C4-2B (cell line): ENCODE measurements at regions not wholly inside any gene's neighbourhood (a gene's known extent, or its start where the extent isn't known, plus 50 kb on each side); places are given as distances from the start of the nearest gene placed in this dataset.

Experiments used
- H3K27ac ChIP-seq: fragments of 450-650 bp; 2 replicates; pipeline ENCODE4 v1.5.1; 2017
- ZFX ChIP-seq: fragments of 450-650 bp; IDR thresholded peaks from 2 replicates; pipeline ENCODE4 v1.6.1; 2017
- TF ChIP-seq, protein P1 (sequence below): fragments of 450-650 bp; conservative IDR thresholded peaks from 2 replicates; pipeline ENCODE4 v1.5.1; 2017; ENCODE audit warnings: mild to moderate bottlenecking

DNA sequence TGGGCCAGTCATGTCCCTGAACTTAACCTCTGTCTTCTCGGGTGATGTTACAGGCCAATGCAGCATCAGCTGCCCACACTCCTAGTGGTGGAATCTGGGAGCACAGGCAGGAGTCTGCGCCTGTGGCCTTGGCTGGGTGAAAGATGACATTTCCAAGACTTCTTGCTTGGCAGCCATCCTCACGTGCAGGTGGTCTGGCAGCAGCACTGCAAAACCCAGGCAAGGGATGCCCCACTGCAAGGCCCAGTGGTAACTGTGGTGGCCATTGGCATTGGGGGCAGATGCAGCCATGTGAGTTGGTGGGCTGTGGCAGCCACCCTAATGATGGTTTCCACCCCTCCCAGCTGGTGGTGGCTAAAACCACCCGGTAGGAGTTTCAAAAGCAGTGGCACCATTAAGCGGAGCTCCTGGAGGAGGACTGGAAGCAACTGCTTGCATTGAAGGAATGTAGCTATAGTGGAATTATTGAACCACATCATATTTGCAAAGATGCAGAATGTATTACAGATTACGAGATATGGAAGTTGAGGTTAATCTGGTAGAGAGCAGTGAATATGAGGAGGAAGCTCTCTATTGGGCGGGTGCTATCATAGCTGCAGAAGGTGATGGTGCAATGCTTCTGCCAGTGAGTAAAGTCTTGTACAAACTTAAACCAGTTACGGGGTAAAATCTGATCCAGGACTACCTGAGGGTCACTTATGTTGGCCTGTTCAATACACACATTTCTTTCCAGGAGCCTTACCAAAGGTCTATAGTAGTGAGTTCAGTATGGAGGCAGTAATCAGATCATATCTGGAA is 120.7 kb upstream of the TOP3B start:
- TF ChIP-seq, protein P1, sequence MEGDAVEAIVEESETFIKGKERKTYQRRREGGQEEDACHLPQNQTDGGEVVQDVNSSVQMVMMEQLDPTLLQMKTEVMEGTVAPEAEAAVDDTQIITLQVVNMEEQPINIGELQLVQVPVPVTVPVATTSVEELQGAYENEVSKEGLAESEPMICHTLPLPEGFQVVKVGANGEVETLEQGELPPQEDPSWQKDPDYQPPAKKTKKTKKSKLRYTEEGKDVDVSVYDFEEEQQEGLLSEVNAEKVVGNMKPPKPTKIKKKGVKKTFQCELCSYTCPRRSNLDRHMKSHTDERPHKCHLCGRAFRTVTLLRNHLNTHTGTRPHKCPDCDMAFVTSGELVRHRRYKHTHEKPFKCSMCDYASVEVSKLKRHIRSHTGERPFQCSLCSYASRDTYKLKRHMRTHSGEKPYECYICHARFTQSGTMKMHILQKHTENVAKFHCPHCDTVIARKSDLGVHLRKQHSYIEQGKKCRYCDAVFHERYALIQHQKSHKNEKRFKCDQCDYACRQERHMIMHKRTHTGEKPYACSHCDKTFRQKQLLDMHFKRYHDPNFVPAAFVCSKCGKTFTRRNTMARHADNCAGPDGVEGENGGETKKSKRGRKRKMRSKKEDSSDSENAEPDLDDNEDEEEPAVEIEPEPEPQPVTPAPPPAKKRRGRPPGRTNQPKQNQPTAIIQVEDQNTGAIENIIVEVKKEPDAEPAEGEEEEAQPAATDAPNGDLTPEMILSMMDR, result peak; percentile 55
- no peak for TF ChIP-seq ZFX
- H3K27ac ChIP-seq, result no peak overlapping the region

DNA sequence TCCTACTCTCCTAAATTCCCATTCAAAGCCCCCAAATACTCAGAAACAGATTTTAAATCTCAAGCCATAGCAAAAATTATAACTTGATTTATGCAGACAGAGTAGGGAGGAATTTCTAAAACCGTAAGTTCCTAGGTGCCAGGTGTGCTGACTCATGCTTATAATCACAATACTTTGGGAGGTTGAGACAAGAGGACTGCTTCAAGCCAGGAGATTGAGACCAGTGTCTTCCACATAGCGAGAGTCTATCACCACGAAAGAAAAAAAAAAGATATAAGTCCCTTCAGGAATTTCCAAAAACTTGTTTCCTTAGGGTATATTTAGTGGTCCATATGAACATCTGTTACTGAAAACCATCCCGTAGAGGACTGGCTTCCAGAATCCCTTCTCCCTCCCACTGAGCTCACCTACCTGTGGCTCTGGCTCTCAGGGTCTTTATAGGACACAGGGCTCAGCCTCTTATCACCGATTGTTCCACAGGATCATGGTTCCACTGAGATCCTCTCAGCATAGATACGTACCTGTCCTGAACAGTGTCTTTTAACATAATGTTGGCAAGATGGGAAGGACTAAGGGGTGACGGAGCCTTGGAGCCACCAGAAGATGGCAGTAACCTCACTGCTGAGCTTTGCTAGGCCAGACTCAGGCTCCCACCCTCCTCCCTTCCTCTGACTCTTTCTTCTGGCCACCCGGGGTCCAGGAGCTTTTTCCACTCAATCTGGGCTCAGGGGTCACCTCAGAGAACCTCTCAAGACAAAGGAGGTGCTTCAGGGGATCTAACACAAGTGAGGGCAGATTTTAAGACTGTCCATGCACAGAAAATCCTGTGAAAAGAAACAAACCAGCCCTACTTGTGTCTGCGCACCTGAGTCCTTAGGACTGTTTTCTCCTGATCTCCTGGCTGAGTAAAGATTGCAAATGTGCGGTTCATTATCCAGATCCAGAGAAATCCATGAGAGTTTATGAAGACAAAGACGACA is 117.5 kb upstream of the TOP3B start:
- TF ChIP-seq ZFX, result no peak
- TF ChIP-seq, protein P1, result peak; percentile 57
- no peak overlapping the region for H3K27ac ChIP-seq

- TF ChIP-seq, protein P1, result no peak
- no peak for TF ChIP-seq ZFX
- H3K27ac ChIP-seq, result no peak overlapping the region
Measured at GRCh38 chr22:22099194-22099486, 116.6 kb upstream of the TOP3B start.

- TF ChIP-seq, protein P1, result no peak
- TF ChIP-seq ZFX, result no peak
- no peak overlapping the region for H3K27ac ChIP-seq
Measured at GRCh38 chr22:22098457-22099193, 116.0 kb upstream of the TOP3B start.

DNA sequence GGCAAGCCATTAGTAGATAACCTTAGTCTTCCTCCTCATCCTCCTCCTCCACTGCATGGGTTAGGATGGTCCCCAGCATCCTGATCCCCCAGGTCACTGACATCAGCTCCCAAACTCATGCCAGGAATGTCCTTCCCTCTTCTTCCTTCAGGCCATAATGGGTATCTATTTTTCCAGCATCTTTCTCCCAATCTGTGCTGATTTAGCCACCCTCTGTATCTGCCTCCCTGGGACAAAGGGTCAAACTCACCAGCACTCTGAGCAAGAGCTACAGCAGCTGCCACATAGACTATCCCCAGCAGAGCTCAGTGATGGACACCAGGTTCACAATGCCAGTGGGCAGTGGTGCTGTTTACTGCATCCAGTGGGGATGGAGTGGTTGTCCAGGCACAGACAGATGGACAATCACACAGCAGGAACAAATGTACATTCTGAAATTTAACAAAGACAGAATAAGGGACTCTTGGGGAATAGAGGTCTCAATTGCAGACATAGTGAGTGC is 115.2 kb upstream of the TOP3B start:
- TF ChIP-seq ZFX, result no peak
- TF ChIP-seq, protein P1, result no peak

DNA sequence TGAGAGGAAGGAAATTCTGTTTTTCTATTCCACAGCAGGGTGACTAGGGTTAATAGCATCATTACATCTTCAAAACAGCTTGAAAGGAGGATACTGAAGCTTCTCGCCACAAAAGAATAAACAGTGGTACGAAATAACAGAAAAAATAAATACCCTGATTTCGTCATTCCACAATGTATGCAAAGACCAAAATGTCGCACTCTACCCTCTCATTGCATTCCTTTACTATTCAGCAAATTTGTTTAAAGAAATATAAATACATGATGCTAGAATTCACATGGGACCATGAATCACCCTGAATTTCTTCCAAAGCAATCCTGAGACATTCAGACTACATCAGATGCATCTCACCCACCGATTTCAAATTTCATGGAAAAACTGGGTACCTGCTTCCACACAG is 112.3 kb upstream of the TOP3B start:
- TF ChIP-seq, protein P1, result no peak
- TF ChIP-seq ZFX, result no peak
- H3K27ac ChIP-seq, result no peak overlapping the region

More for the DNA sequence above, 115.2 kb upstream of the TOP3B start:
- H3K27ac ChIP-seq, result no peak overlapping the region
